Keratinocyte (primary cell): ENCODE measurements at regions not wholly inside any gene's neighbourhood (a gene's known extent, or its start where the extent isn't known, plus 50 kb on each side); places are given as distances from the start of the nearest gene placed in this dataset.

Experiments used
- DNase-seq: peaks from one replicate; pipeline ENCODE4 v3.0.0-alpha.2; 2011; ENCODE audit warnings: low read depth, missing footprints, low spot score
- FAIRE-seq: peaks from 2 replicates; lab custom pipeline; 2011; peaks lifted over from hg19 to GRCh38; lab: Jason Lieb, UNC
- H2AFZ ChIP-seq: 2 replicates; pipeline ENCODE4 v1.6.0; 2012; ENCODE audit warnings: low read length, control low read depth, inconsistent platforms; ENCODE audit not compliant: control insufficient read depth
- H3K27ac ChIP-seq: 2 replicates; pipeline ENCODE4 v1.5.1; 2011; ENCODE audit warnings: low read length; ENCODE audit not compliant: control insufficient read depth, insufficient read depth
- H3K27me3 ChIP-seq: 3 replicates; pipeline ENCODE4 v1.6.0; 2011; ENCODE audit warnings: low read length; ENCODE audit not compliant: control insufficient read depth, insufficient read depth; ENCODE audit errors: extremely low read depth
- H3K36me3 ChIP-seq, 2 experiments: 2 replicates in 1 of 2; 3 replicates in 1 of 2; pipeline ENCODE4 v1.5.1; 2011; ENCODE audit warnings: low read length in 2 of 2, mild to moderate bottlenecking in 1 of 2; ENCODE audit not compliant: control insufficient read depth in 2 of 2, insufficient read depth in 2 of 2; ENCODE audit errors: extremely low read depth in 1 of 2
- H3K4me1 ChIP-seq: 3 replicates; pipeline ENCODE4 v1.5.1; 2011; ENCODE audit warnings: low read length; ENCODE audit not compliant: control insufficient read depth, insufficient read depth; ENCODE audit errors: extremely low read depth
- H3K4me2 ChIP-seq: 3 replicates; pipeline ENCODE4 v1.6.0; 2011; ENCODE audit warnings: low read depth, low read length; ENCODE audit not compliant: control insufficient read depth, insufficient read depth; ENCODE audit errors: extremely low read depth
- H3K4me3 ChIP-seq, 3 experiments: fragments of 200-600 bp in 1 of 3; sonication (generic) in 1 of 3; 2 replicates in 2 of 3; 3 replicates in 1 of 3; pipeline ENCODE4 v1.5.1; 2011 to 2016; ENCODE audit warnings: low read length in 3 of 3, mild to moderate bottlenecking in 3 of 3, control low read depth in 2 of 3, inconsistent platforms in 1 of 3, low read depth in 1 of 3, mixed read lengths in 1 of 3, mixed run types in 1 of 3, moderate library complexity in 1 of 3; ENCODE audit not compliant: control insufficient read depth in 2 of 3, insufficient read depth in 2 of 3; ENCODE audit errors: extremely low read depth in 1 of 3
- H3K79me2 ChIP-seq: 2 replicates; pipeline ENCODE4 v1.6.0; 2012; ENCODE audit warnings: low read length; ENCODE audit not compliant: control insufficient read depth, insufficient read depth
- H3K9ac ChIP-seq: 3 replicates; pipeline ENCODE4 v1.6.0; 2011; ENCODE audit warnings: low read length; ENCODE audit not compliant: control insufficient read depth, insufficient read depth; ENCODE audit errors: extremely low read depth
- H3K9me1 ChIP-seq: 3 replicates; pipeline ENCODE4 v1.6.0; 2011; ENCODE audit warnings: low read length; ENCODE audit not compliant: control insufficient read depth, insufficient read depth; ENCODE audit errors: extremely low read depth
- H3K9me3 ChIP-seq: 2 replicates; pipeline ENCODE4 v1.5.1; 2012; ENCODE audit warnings: low read depth, low read length; ENCODE audit not compliant: control insufficient read depth
- H4K20me1 ChIP-seq: 3 replicates; pipeline ENCODE4 v1.6.0; 2011; ENCODE audit warnings: low read length; ENCODE audit not compliant: control insufficient read depth, insufficient read depth; ENCODE audit errors: extremely low read depth
- EZH2 ChIP-seq: IDR thresholded peaks from one replicate; pipeline ENCODE4 v1.6.1; 2012; ENCODE audit warnings: inconsistent platforms, mild to moderate bottlenecking, low read length, moderate library complexity
- dilution Hi-C: fragments of 300-500 bp; cut with MboI; formaldehyde crosslinking; loops from one replicate; pipeline ENCODE4 v1.7.0; 2020; ENCODE audit warnings: low sequenced_read_pairs; ENCODE audit not compliant: extremely low pct_ligation_motif_present
- TF ChIP-seq, protein P1 (sequence below), 3 experiments: IDR thresholded peaks in 1 of 3; conservative IDR thresholded peaks in 1 of 3; optimal IDR thresholded peaks in 1 of 3; 2 replicates in 2 of 3; 3 replicates in 1 of 3; pipeline versions ENCODE3 to v1.5.1; 2011; ENCODE audit warnings: low read length in 3 of 3, mild to moderate bottlenecking in 3 of 3, moderate library complexity in 2 of 3, control low read depth in 1 of 3, inconsistent platforms in 1 of 3; ENCODE audit not compliant: insufficient read depth in 2 of 3; ENCODE audit errors: extremely low read depth in 1 of 3

DNA sequence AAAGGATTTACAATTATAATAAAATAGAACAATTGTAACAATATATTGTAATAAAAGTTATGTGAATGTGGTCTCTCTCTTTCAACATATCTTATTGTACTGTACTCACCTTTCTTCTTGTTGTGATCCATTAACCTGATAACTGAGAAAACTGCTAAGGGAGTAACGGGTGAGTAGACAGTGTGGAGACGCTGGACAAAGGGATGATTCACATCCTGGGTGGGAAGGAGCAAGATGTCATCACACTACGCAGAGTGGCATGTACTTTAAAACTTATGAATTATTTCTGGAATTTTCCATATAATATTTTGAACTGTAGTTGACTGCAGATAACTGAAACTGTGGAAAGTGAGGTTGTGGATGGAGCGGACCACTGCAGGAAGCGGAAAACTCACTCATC is 91.2 kb upstream of the PLPP4 start:
- no peak overlapping the region for H3K4me2 ChIP-seq
- H3K27me3 ChIP-seq = peaks cover 4% of the 10 kb centered on the region
- H3K36me3 ChIP-seq = no peaks in the 10 kb centered on the region
- H3K4me1 ChIP-seq = peaks cover 3% of the 10 kb centered on the region
- H3K9me1 ChIP-seq = no peaks in the 10 kb centered on the region
- H3K9me3 ChIP-seq = no peaks in the 10 kb centered on the region
- dilution Hi-C loops = no loop called here
- no peak for TF ChIP-seq EZH2
- TF ChIP-seq, protein P1, sequence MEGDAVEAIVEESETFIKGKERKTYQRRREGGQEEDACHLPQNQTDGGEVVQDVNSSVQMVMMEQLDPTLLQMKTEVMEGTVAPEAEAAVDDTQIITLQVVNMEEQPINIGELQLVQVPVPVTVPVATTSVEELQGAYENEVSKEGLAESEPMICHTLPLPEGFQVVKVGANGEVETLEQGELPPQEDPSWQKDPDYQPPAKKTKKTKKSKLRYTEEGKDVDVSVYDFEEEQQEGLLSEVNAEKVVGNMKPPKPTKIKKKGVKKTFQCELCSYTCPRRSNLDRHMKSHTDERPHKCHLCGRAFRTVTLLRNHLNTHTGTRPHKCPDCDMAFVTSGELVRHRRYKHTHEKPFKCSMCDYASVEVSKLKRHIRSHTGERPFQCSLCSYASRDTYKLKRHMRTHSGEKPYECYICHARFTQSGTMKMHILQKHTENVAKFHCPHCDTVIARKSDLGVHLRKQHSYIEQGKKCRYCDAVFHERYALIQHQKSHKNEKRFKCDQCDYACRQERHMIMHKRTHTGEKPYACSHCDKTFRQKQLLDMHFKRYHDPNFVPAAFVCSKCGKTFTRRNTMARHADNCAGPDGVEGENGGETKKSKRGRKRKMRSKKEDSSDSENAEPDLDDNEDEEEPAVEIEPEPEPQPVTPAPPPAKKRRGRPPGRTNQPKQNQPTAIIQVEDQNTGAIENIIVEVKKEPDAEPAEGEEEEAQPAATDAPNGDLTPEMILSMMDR (optimal IDR thresholded peaks at IDR 0.05 in 1 of 3, IDR thresholded peaks at IDR 0.05 in 1 of 3, conservative IDR thresholded peaks at IDR 0.05 in 1 of 3; ENCODE audit: extremely low read depth in 1 of 3, insufficient read depth in 2 of 3, low read length in 3 of 3) = no peak
- no peak overlapping the region for H3K9ac ChIP-seq
- no peak overlapping the region for H3K4me3 ChIP-seq
- FAIRE-seq (peak; percentile 71), DNase-seq (peak; percentile 1)
- H4K20me1 ChIP-seq = no peaks in the 10 kb centered on the region
- H3K27ac ChIP-seq = no peak overlapping the region
- no peaks in the 10 kb centered on the region for H3K79me2 ChIP-seq
- H2AFZ ChIP-seq = no peak overlapping the region

DNA sequence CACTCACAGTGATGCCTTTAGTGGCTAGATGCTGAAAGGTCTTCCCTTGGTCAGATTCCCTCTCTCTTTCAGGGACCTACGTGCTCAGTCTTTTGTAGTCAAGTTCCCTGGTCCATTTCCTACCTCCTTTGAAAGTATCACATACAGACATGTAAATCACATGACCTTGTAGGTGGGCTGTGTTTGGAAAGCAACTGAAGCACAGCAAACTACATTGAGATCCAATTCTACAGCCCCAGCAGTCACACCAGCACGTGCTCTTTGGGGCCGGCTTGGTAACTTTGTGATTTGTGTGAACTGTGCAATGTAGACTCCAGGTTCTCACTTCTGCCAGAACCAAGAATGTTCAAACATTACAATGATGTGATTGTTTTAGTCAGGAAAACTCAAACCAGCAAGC is 89.7 kb upstream of the PLPP4 start:
- Histone ChIP-seq H2AFZ (no peak overlapping the region), H3K9ac (no peak overlapping the region), H3K27ac (no peak overlapping the region), H3K9me3 (no peaks in the 10 kb centered on the region), H3K4me2 (no peak overlapping the region), H3K4me1 (peaks cover 3% of the 10 kb centered on the region), H3K79me2 (no peaks in the 10 kb centered on the region), H3K36me3 (no peaks in the 10 kb centered on the region), H3K4me3 (no peak overlapping the region), H3K9me1 (no peaks in the 10 kb centered on the region), H4K20me1 (no peaks in the 10 kb centered on the region), H3K27me3 (peaks cover 6% of the 10 kb centered on the region)
- FAIRE-seq = no peak
- DNase-seq = no peak
- dilution Hi-C loops = no loop called here
- TF ChIP-seq EZH2 = no peak
- TF ChIP-seq, protein P1 (optimal IDR thresholded peaks at IDR 0.05 in 1 of 3, IDR thresholded peaks at IDR 0.05 in 1 of 3, conservative IDR thresholded peaks at IDR 0.05 in 1 of 3; ENCODE audit: extremely low read depth in 1 of 3, insufficient read depth in 2 of 3, low read length in 3 of 3) = no peak
